Tibial nerve (tissue), 4 donors: ENCODE measurements at regions not wholly inside any gene's neighbourhood (a gene's known extent, or its start where the extent isn't known, plus 50 kb on each side); places are given as distances from the start of the nearest gene placed in this dataset.

Experiments used
- EP300 ChIP-seq, 2 donors: sonication (generic); formaldehyde crosslinking; IDR thresholded peaks; one replicate each; pipeline ENCODE4 v1.6.1; 2017; ENCODE audit warnings: antibody characterized with exemption in 2 of 2, mild to moderate bottlenecking in 1 of 2
- POLR2A ChIP-seq, 2 donors: fragments of 450-650 bp; IDR thresholded peaks; one replicate each; pipeline ENCODE4 v1.6.1; 2017; ENCODE audit warnings: antibody characterized with exemption in 2 of 2, mild to moderate bottlenecking in 2 of 2, moderate library complexity in 2 of 2
- TF ChIP-seq, protein P1 (sequence below), 5 experiments: fragments of 200-600 bp in 3 of 5; fragments of 450-650 bp in 2 of 5; sonication (generic) in 3 of 5; IDR thresholded peaks; one replicate each; pipeline ENCODE4 v1.5.1; 2016 to 2019; ENCODE audit warnings: antibody characterized with exemption in 5 of 5, mild to moderate bottlenecking in 3 of 5, moderate library complexity in 2 of 5

DNA sequence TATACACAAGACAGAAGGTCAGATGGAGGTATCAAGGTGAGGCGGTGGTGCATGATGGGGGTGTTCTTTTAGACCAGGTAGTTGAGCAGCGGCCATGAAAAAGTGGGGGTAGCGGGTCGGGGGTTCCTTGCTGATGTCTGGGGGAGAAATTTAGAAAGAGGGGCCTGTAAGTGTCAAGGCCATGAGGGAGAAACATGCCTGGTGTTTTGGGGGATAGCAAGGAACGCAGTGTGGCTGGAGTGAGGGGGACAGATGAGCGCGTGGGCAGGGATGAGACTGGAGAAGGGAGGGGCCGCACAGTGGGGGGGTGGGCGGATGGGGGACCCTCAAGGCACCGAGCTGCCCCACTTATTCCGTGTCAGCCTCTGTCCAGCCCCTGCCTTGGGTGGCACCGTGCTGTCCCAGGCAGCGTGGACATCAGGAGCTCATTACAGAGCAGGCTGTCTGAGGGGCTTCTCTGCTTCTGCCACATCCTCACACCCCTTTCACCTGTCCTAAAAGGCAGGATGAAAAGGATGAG, 143.3 kb downstream of the SMAD6 start:
- TF ChIP-seq, protein P1, sequence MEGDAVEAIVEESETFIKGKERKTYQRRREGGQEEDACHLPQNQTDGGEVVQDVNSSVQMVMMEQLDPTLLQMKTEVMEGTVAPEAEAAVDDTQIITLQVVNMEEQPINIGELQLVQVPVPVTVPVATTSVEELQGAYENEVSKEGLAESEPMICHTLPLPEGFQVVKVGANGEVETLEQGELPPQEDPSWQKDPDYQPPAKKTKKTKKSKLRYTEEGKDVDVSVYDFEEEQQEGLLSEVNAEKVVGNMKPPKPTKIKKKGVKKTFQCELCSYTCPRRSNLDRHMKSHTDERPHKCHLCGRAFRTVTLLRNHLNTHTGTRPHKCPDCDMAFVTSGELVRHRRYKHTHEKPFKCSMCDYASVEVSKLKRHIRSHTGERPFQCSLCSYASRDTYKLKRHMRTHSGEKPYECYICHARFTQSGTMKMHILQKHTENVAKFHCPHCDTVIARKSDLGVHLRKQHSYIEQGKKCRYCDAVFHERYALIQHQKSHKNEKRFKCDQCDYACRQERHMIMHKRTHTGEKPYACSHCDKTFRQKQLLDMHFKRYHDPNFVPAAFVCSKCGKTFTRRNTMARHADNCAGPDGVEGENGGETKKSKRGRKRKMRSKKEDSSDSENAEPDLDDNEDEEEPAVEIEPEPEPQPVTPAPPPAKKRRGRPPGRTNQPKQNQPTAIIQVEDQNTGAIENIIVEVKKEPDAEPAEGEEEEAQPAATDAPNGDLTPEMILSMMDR (IDR thresholded peaks at IDR 0.05): no peak
- TF ChIP-seq POLR2A (IDR thresholded peaks at IDR 0.05) (no peak), EP300 (IDR thresholded peaks at IDR 0.05) (no peak)
